Neutrophil (primary cell): ENCODE measurements at regions not wholly inside any gene's neighbourhood (a gene's known extent, or its start where the extent isn't known, plus 50 kb on each side); places are given as distances from the start of the nearest gene placed in this dataset.

Source experiments
- H3K27ac ChIP-seq: fragments of 200-600 bp; sonication (generic); 2 replicates; pipeline ENCODE4 v1.5.1; 2016; ENCODE audit warnings: mild to moderate bottlenecking, moderate library complexity
- H3K27me3 ChIP-seq: fragments of 200-600 bp; sonication (generic); 2 replicates; pipeline ENCODE4 v1.6.0; 2016; ENCODE audit warnings: mild to moderate bottlenecking
- H3K36me3 ChIP-seq: fragments of 200-600 bp; sonication (generic); 2 replicates; pipeline ENCODE4 v1.5.1; 2017
- H3K4me1 ChIP-seq, 2 experiments: fragments of 200-600 bp in 1 of 2; sonication (generic) in 1 of 2; 1 replicate in 1 of 2; 2 replicates in 1 of 2; pipeline versions ENCODE4 v1.5.1 to v1.6.1; 2013 to 2016; ENCODE audit warnings: low read depth in 1 of 2, low read length in 1 of 2, mild to moderate bottlenecking in 1 of 2, moderate library complexity in 1 of 2; ENCODE audit not compliant: control insufficient read depth in 1 of 2, insufficient read depth in 1 of 2
- H3K4me3 ChIP-seq, 2 experiments: fragments of 200-600 bp in 1 of 2; sonication (generic) in 1 of 2; 1 replicate in 1 of 2; 2 replicates in 1 of 2; pipeline ENCODE4 v1.5.1; 2013 to 2016; ENCODE audit warnings: low read depth in 1 of 2, low read length in 1 of 2, mild to moderate bottlenecking in 1 of 2, moderate library complexity in 1 of 2
- H3K9me3 ChIP-seq: fragments of 200-600 bp; sonication (generic); 2 replicates; pipeline ENCODE4 v1.5.1; 2016
- CTCF ChIP-seq: fragments of 200-600 bp; sonication (generic); IDR thresholded peaks from 2 replicates; pipeline ENCODE4 v1.5.1; 2016; ENCODE audit warnings: antibody characterized with exemption

GRCh38 chr4:19033816-19034733 lies 1012.5 kb upstream of the LCORL start:
- no peaks in the 10 kb centered on the region for H3K27me3 ChIP-seq
- H3K4me3 ChIP-seq, result no peak overlapping the region
- no peak for TF ChIP-seq CTCF
- no peak overlapping the region for H3K27ac ChIP-seq
- no peaks in the 10 kb centered on the region for H3K9me3 ChIP-seq
- H3K4me1 ChIP-seq, result no peaks in the 10 kb centered on the region
- H3K36me3 ChIP-seq, result no peaks in the 10 kb centered on the region

GRCh38 chr4:19030536-19030935 lies 1009.0 kb upstream of the LCORL start:
- TF ChIP-seq CTCF, result no peak
- no peaks in the 10 kb centered on the region for H3K36me3 ChIP-seq
- no peaks in the 10 kb centered on the region for H3K9me3 ChIP-seq
- H3K4me3 ChIP-seq, result no peak overlapping the region
- no peak overlapping the region for H3K27ac ChIP-seq
- H3K27me3 ChIP-seq, result no peaks in the 10 kb centered on the region
- no peaks in the 10 kb centered on the region for H3K4me1 ChIP-seq

GRCh38 chr4:19030048-19030447 lies 1008.5 kb upstream of the LCORL start:
- Histone ChIP-seq H3K27ac (no peak overlapping the region), H3K36me3 (no peaks in the 10 kb centered on the region), H3K4me1 (no peaks in the 10 kb centered on the region), H3K4me3 (no peak overlapping the region), H3K27me3 (no peaks in the 10 kb centered on the region), H3K9me3 (no peaks in the 10 kb centered on the region)
- no peak for TF ChIP-seq CTCF

GRCh38 chr4:19026281-19026680 lies 1004.7 kb upstream of the LCORL start:
- no peak overlapping the region for H3K27ac ChIP-seq
- no peaks in the 10 kb centered on the region for H3K4me1 ChIP-seq
- no peaks in the 10 kb centered on the region for H3K27me3 ChIP-seq
- H3K9me3 ChIP-seq, result no peaks in the 10 kb centered on the region
- TF ChIP-seq CTCF, result no peak
- H3K4me3 ChIP-seq, result no peak overlapping the region
- H3K36me3 ChIP-seq, result no peaks in the 10 kb centered on the region

GRCh38 chr4:19025031-19025430 lies 1003.5 kb upstream of the LCORL start:
- H3K36me3 ChIP-seq, result no peaks in the 10 kb centered on the region
- no peaks in the 10 kb centered on the region for H3K4me1 ChIP-seq
- H3K9me3 ChIP-seq, result no peaks in the 10 kb centered on the region
- TF ChIP-seq CTCF, result no peak
- no peak overlapping the region for H3K4me3 ChIP-seq
- H3K27ac ChIP-seq, result no peak overlapping the region
- no peaks in the 10 kb centered on the region for H3K27me3 ChIP-seq
